IMR-90 (cell line): ENCODE measurements at regions not wholly inside any gene's neighbourhood (a gene's known extent, or its start where the extent isn't known, plus 50 kb on each side); places are given as distances from the start of the nearest gene placed in this dataset.

Experiments used
- ATAC-seq: fragments of 200-7000 bp; cut with Tn5 transposase; 2 replicates; pipeline ENCODE4 v1.9.1; 2020; ENCODE audit warnings: low read depth, mild to moderate bottlenecking, moderate library complexity
- BruUV-seq: library from RNA; stranded (reverse); fragments of 400-500 nt; replicated peaks from 2 replicates; lab custom pipeline; 2021; lab: Mats Ljungman, UMichigan
- CTCF ChIA-PET: fragments of 300-600 bp; formaldehyde crosslinking; extraction: SDS; loops from one replicate; lab custom pipeline; 2021; ENCODE audit warnings: antibody characterized with exemption; lab: Yijun Ruan, JAX
- POLR2A ChIA-PET: fragments of 300-600 bp; sonication (Branson Sonifier 250); formaldehyde crosslinking; loops from one replicate; lab custom pipeline; 2022; ENCODE audit warnings: antibody characterized with exemption; ENCODE audit not compliant: unreplicated experiment; lab: Charles Lee
- DNase-seq: peaks from one replicate; pipeline ENCODE4 v3.0.0; 2013
- H2AFZ ChIP-seq: replicated peaks from 2 replicates; pipeline ENCODE3; 2013; ENCODE audit warnings: low read length, mild to moderate bottlenecking; ENCODE audit not compliant: poor library complexity
- H2AK5ac ChIP-seq: 2 replicates; pipeline ENCODE4 v1.6.1; 2013; ENCODE audit warnings: low read depth, low read length, inconsistent platforms
- H2AK9ac ChIP-seq: replicated peaks from 2 replicates; pipeline ENCODE3; 2013; ENCODE audit warnings: mild to moderate bottlenecking, low read depth, low read length, moderate library complexity; ENCODE audit not compliant: poor library complexity
- H2BK120ac ChIP-seq: 2 replicates; pipeline ENCODE4 v1.6.1; 2013; ENCODE audit warnings: low read depth, low read length, inconsistent platforms
- H2BK15ac ChIP-seq: 3 replicates; pipeline ENCODE4 v1.6.1; 2013; ENCODE audit warnings: low read depth, low read length, inconsistent platforms
- H2BK20ac ChIP-seq: 2 replicates; pipeline ENCODE4 v1.6.1; 2013; ENCODE audit warnings: low read depth, mild to moderate bottlenecking, inconsistent platforms, low read length, moderate library complexity
- H2BK5ac ChIP-seq: 2 replicates; pipeline ENCODE4 v1.6.1; 2013; ENCODE audit warnings: mild to moderate bottlenecking, low read depth, low read length, inconsistent platforms; ENCODE audit not compliant: poor library complexity, severe bottlenecking
- H3K14ac ChIP-seq: replicated peaks from 2 replicates; pipeline ENCODE4 v1.6.1; 2013; ENCODE audit warnings: low read depth, low read length, inconsistent platforms
- H3K18ac ChIP-seq: 2 replicates; pipeline ENCODE4 v1.6.1; 2013; ENCODE audit warnings: low read depth, low read length, control low read depth
- H3K23ac ChIP-seq: 2 replicates; pipeline ENCODE4 v1.6.1; 2013; ENCODE audit warnings: low read depth, low read length, inconsistent platforms
- H3K27ac ChIP-seq: 2 replicates; pipeline ENCODE4 v1.5.1; 2013; ENCODE audit warnings: mild to moderate bottlenecking, control low read depth, low read length; ENCODE audit not compliant: insufficient read depth
- H3K27me3 ChIP-seq: 2 replicates; pipeline ENCODE4 v1.6.1; 2013; ENCODE audit warnings: low read length; ENCODE audit not compliant: control insufficient read depth, insufficient read depth
- H3K36me3 ChIP-seq: 2 replicates; pipeline ENCODE4 v1.6.1; 2013; ENCODE audit warnings: low read length, mixed read lengths; ENCODE audit not compliant: control insufficient read depth, insufficient read depth
- H3K4ac ChIP-seq: 2 replicates; pipeline ENCODE4 v1.6.1; 2013; ENCODE audit warnings: low read depth, low read length, inconsistent platforms
- H3K4me1 ChIP-seq: 2 replicates; pipeline ENCODE4 v1.6.1; 2013; ENCODE audit warnings: low read length, mixed read lengths; ENCODE audit not compliant: control insufficient read depth, insufficient read depth
- H3K4me2 ChIP-seq: 2 replicates; pipeline ENCODE4 v1.6.1; 2013; ENCODE audit warnings: low read depth, mild to moderate bottlenecking, control low read depth, low read length, moderate library complexity
- H3K4me3 ChIP-seq: 2 replicates; pipeline ENCODE4 v1.5.1; 2013; ENCODE audit warnings: low read depth, mild to moderate bottlenecking, control low read depth, low read length, moderate library complexity; ENCODE audit not compliant: insufficient read depth
- H3K56ac ChIP-seq: 2 replicates; pipeline ENCODE4 v1.6.1; 2013; ENCODE audit warnings: low read length, inconsistent platforms; ENCODE audit not compliant: insufficient read depth; ENCODE audit errors: extremely low read depth
- H3K79me1 ChIP-seq, 2 experiments: 2 replicates each; pipeline ENCODE4 v1.6.1; 2013; ENCODE audit warnings: low read length in 2 of 2, inconsistent platforms in 1 of 2, low read depth in 1 of 2
- H3K9ac ChIP-seq: 2 replicates; pipeline ENCODE4 v1.6.1; 2013; ENCODE audit warnings: low read depth, low read length, control low read depth
- H3K9me1 ChIP-seq: 2 replicates; pipeline ENCODE4 v1.6.1; 2013; ENCODE audit warnings: low read length, inconsistent platforms; ENCODE audit not compliant: insufficient read depth
- H3K9me3 ChIP-seq: 2 replicates; pipeline ENCODE4 v1.6.1; 2013; ENCODE audit warnings: low read length; ENCODE audit not compliant: control insufficient read depth, insufficient read depth
- H4K20me1 ChIP-seq: 2 replicates; pipeline ENCODE4 v1.6.1; 2013; ENCODE audit warnings: low read length, inconsistent platforms; ENCODE audit not compliant: insufficient read depth
- H4K5ac ChIP-seq: 2 replicates; pipeline ENCODE4 v1.6.1; 2013; ENCODE audit warnings: mild to moderate bottlenecking, low read depth, low read length, control low read depth
- H4K8ac ChIP-seq, 2 experiments: 2 replicates each; pipeline ENCODE4 v1.6.1; 2013; ENCODE audit warnings: low read depth in 2 of 2, low read length in 2 of 2, control low read depth in 1 of 2, inconsistent platforms in 1 of 2
- H4K91ac ChIP-seq: 2 replicates; pipeline ENCODE4 v1.6.1; 2013; ENCODE audit warnings: low read depth, low read length, inconsistent platforms; ENCODE audit not compliant: insufficient read depth
- FOS ChIP-seq: fragments of 150-350 bp; IDR thresholded peaks from 2 replicates; pipeline ENCODE4 v1.6.1; 2016; ENCODE audit warnings: low read depth, low read length
- MAFK ChIP-seq: IDR thresholded peaks from 2 replicates; pipeline ENCODE4 v1.6.1; 2012; ENCODE audit warnings: low read depth, low read length, improper control_type of control experiment
- MXI1 ChIP-seq: IDR thresholded peaks from 2 replicates; pipeline ENCODE4 v1.6.1; 2012; ENCODE audit warnings: low read depth, mild to moderate bottlenecking, low read length, moderate library complexity, borderline replicate concordance
- NFE2L2 ChIP-seq: fragments of 150-350 bp; IDR thresholded peaks from 2 replicates; pipeline ENCODE4 v1.6.1; 2016; ENCODE audit warnings: low read depth, mild to moderate bottlenecking, low read length
- POLR2A ChIP-seq: IDR thresholded peaks from 2 replicates; pipeline ENCODE4 v1.6.1; 2012; ENCODE audit warnings: mild to moderate bottlenecking, low read depth, low read length
- RCOR1 ChIP-seq: IDR thresholded peaks from 2 replicates; pipeline ENCODE4 v1.6.1; 2012; ENCODE audit warnings: mild to moderate bottlenecking, low read length, improper control_type of control experiment; ENCODE audit not compliant: insufficient replicate concordance
- RFX5 ChIP-seq: IDR thresholded peaks from 2 replicates; pipeline ENCODE4 v1.8.0; 2012; ENCODE audit warnings: low read depth, mild to moderate bottlenecking, low read length, moderate library complexity
- SMC3 ChIP-seq: fragments of 150-350 bp; IDR thresholded peaks from 2 replicates; pipeline ENCODE4 v1.6.1; 2016; ENCODE audit warnings: low read depth, mild to moderate bottlenecking, antibody characterized with exemption, low read length, moderate library complexity
- WGBS, 2 experiments: methylation state at CpG; one replicate each; pipeline versions ENCODE4 v1.1.5 to v1.1.7; 2013; ENCODE audit warnings: missing lambda C conversion rate in 2 of 2; ENCODE audit not compliant: insufficient read length in 1 of 2; ENCODE audit errors: extremely low coverage in 2 of 2; 5-methylcytosine and 5-hydroxymethylcytosine counted together
- dilution Hi-C: fragments of 300-500 bp; cut with HindIII; formaldehyde crosslinking; loops from one replicate; pipeline ENCODE4 v1.14.3; 2018; ENCODE audit warnings: low sequenced_read_pairs; ENCODE audit not compliant: unreplicated experiment
- in situ Hi-C: fragments of 300-500 bp; cut with MboI; formaldehyde crosslinking; loops from 3 replicates; pipeline ENCODE4 v1.14.3; 2019; ENCODE audit warnings: low sequenced_read_pairs, inconsistent platforms, mixed read lengths
- intact Hi-C: fragments of 100-400 bp; cut with micrococcal nuclease; formaldehyde crosslinking; loops from 2 replicates; pipeline ENCODE4 v1.10.0; 2022

- Histone ChIP-seq H2BK20ac (no peak overlapping the region), H3K14ac (no peak overlapping the region), H3K56ac (no peak overlapping the region), H4K20me1 (no peaks in the 10 kb centered on the region), H3K9ac (no peak overlapping the region), H3K36me3 (no peaks in the 10 kb centered on the region), H3K4me2 (no peak overlapping the region), H3K4me1 (no peaks in the 10 kb centered on the region), H3K18ac (no peak overlapping the region), H3K4ac (no peak overlapping the region), H4K5ac (no peak overlapping the region), H3K9me3 (peaks cover 3% of the 10 kb centered on the region), H4K91ac (no peak overlapping the region), H3K23ac (no peak overlapping the region), H3K79me1 (no peaks in the 10 kb centered on the region), H2AK5ac (no peak overlapping the region), H3K4me3 (no peak overlapping the region), H2AFZ (no peak overlapping the region), H3K27me3 (no peaks in the 10 kb centered on the region), H2AK9ac (no peak overlapping the region), H4K8ac (no peak overlapping the region), H3K9me1 (no peaks in the 10 kb centered on the region), H2BK15ac (no peak overlapping the region), H3K27ac (no peak overlapping the region), H2BK5ac (no peak overlapping the region), H2BK120ac (no peak overlapping the region)
- intact Hi-C loops (no loop called here), in situ Hi-C loops (no loop called here), dilution Hi-C loops (no loop called here)
- ChIA-PET CTCF (no interaction called here), POLR2A (no interaction called here)
- no peak for ATAC-seq
- no TSS peak for BruUV-seq
- WGBS, 2 experiments, result no CpG with 5 or more reads among the region's 1 CpG
- TF ChIP-seq RCOR1 (no peak), NFE2L2 (no peak), MAFK (no peak), RFX5 (no peak), POLR2A (no peak), SMC3 (no peak), MXI1 (no peak), FOS (no peak)
- no peak for DNase-seq
Measured at GRCh38 chr5:24712047-24712446, 67.3 kb upstream of the CDH10 start.
